Thyroid gland (tissue), 4 donors: ENCODE measurements at regions not wholly inside any gene's neighbourhood (a gene's known extent, or its start where the extent isn't known, plus 50 kb on each side); places are given as distances from the start of the nearest gene placed in this dataset.

Source experiments
- CTCF ChIP-seq, 6 experiments: fragments of 200-600 bp in 3 of 6; fragments of 450-650 bp in 3 of 6; sonication (generic) in 3 of 6; IDR thresholded peaks; one replicate each; pipeline ENCODE4 v1.5.1; 2016 to 2019; ENCODE audit warnings: antibody characterized with exemption in 6 of 6, mild to moderate bottlenecking in 2 of 6, inconsistent platforms in 1 of 6, moderate library complexity in 1 of 6
- POLR2A ChIP-seq, 2 donors: fragments of 450-650 bp; IDR thresholded peaks; one replicate each; pipeline ENCODE4 v1.6.1; 2017; ENCODE audit warnings: antibody characterized with exemption in 2 of 2, mild to moderate bottlenecking in 2 of 2, moderate library complexity in 1 of 2

GRCh38 chr15:25169318-25169717 lies 214.5 kb downstream of the SNRPN start:
- TF ChIP-seq CTCF (IDR thresholded peaks at IDR 0.05), result no peak
- no peak for TF ChIP-seq POLR2A (IDR thresholded peaks at IDR 0.05)
